ENCODE measurements at regions not wholly inside any gene's neighbourhood (a gene's known extent, or its start where the extent isn't known, plus 50 kb on each side); places are given as distances from the start of the nearest gene placed in this dataset.

GRCh38 chr5:57658018-57658417 is 175.4 kb upstream of the ACTBL2 start:
- H3K18ac ChIP-seq (ENCODE audit: extremely low read depth, low read length): no peak overlapping the region
- H2BK15ac ChIP-seq (ENCODE audit: low read length): no peak overlapping the region
- no peak overlapping the region for H3K9ac ChIP-seq (replicated peaks in 1 of 4; ENCODE audit: extremely low read depth in 1 of 4, low read depth in 3 of 4, low read length in 3 of 4)
- FAIRE-seq: no peak
- no peak overlapping the region for H2BK12ac ChIP-seq (ENCODE audit: low read depth, low read length)
- H3K56ac ChIP-seq (replicated peaks; ENCODE audit: insufficient read length, low read depth, low read length): no peak overlapping the region
- no peak overlapping the region for H3K27ac ChIP-seq (ENCODE audit: low read depth, low read length)
- H4K5ac ChIP-seq (ENCODE audit: insufficient read length, low read depth, low read length): no peak overlapping the region
- no peak overlapping the region for H2BK5ac ChIP-seq (ENCODE audit: low read depth, low read length)
- 95% methylated on average over 1 of the region's 1 CpG; no CpG with 5 or more reads in 1 of the 2 experiments for WGBS, 2 experiments (ENCODE audit: extremely low coverage in 1 of 2, insufficient coverage in 1 of 2, insufficient read length in 1 of 2, insufficient replicate concordance in 2 of 2, low coverage in 1 of 2, low lambda C conversion rate in 2 of 2, missing lambda C conversion rate in 1 of 2)
- no peaks in the 10 kb centered on the region for H3K36me3 ChIP-seq (ENCODE audit: control insufficient read depth in 2 of 4, insufficient read depth in 4 of 4, low read length in 3 of 4)
- H4K91ac ChIP-seq (replicated peaks; ENCODE audit: insufficient read length, low read length): no peak overlapping the region
- H3K14ac ChIP-seq (ENCODE audit: insufficient read length): no peak overlapping the region
- H4K20me1 ChIP-seq (replicated peaks in 1 of 2; ENCODE audit: control insufficient read depth in 1 of 2, insufficient read depth in 2 of 2, low read length in 2 of 2): no peaks in the 10 kb centered on the region
- no peaks in the 10 kb centered on the region for H3K9me3 ChIP-seq (ENCODE audit: insufficient read depth in 2 of 2, low read depth in 1 of 2, low read length in 1 of 2)
- CTCF ChIA-PET (ENCODE audit: partially characterized antibody): interaction anchor here (1.4 to 2.5 kb wide), 2 partner anchors 8 to 121 kb away, joined by 4 to 20 read pairs; no protein-coding TSS in a partner anchor
- no peaks in the 10 kb centered on the region for H3K79me1 ChIP-seq (ENCODE audit: low read depth, low read length)
- no peaks in the 10 kb centered on the region for H3K23me2 ChIP-seq (ENCODE audit: low read depth, low read length)
- H3K4me3 ChIP-seq (ENCODE audit: extremely low read depth in 1 of 4, insufficient read depth in 2 of 4, low read depth in 3 of 4, low read length in 4 of 4): no peak overlapping the region
- POLR2A ChIA-PET (ENCODE audit: partially characterized antibody): no interaction called here
- no peak overlapping the region for H2BK120ac ChIP-seq (replicated peaks; ENCODE audit: low read depth, low read length)
- H3K27me3 ChIP-seq (replicated peaks in 1 of 4; ENCODE audit: control insufficient read depth in 3 of 4, extremely low read depth in 1 of 4, insufficient read depth in 3 of 4, low read length in 3 of 4): no peaks in the 10 kb centered on the region
- H4K8ac ChIP-seq (ENCODE audit: extremely low read depth, insufficient read depth, low read length): no peak overlapping the region
- H3K4me2 ChIP-seq (ENCODE audit: insufficient read depth in 1 of 2, low read depth in 2 of 2, low read length in 2 of 2): no peak overlapping the region
- H2AK5ac ChIP-seq (ENCODE audit: low read depth, low read length): no peak overlapping the region
- H3K4ac ChIP-seq (replicated peaks; ENCODE audit: insufficient read length, low read depth, low read length): no peak overlapping the region
- H2AFZ ChIP-seq (ENCODE audit: low read length): no peak overlapping the region
- no peak for DNase-seq (ENCODE audit: low read depth in 1 of 2, low spot score in 2 of 2)
- H3K4me1 ChIP-seq (replicated peaks in 1 of 4; ENCODE audit: control insufficient read depth in 3 of 4, insufficient read depth in 4 of 4, low read length in 3 of 4): no peaks in the 10 kb centered on the region; a peak in 2 of 7 replicates
- H3K23ac ChIP-seq (ENCODE audit: insufficient read length): no peak overlapping the region
- no peaks in the 10 kb centered on the region for H3K79me2 ChIP-seq (ENCODE audit: control insufficient read depth in 1 of 2, insufficient read depth in 2 of 2, low read length in 2 of 2)
- H2BK20ac ChIP-seq (ENCODE audit: low read length): no peak overlapping the region
- TF ChIP-seq CBX8 (IDR thresholded peaks at IDR 0.05; ENCODE audit: borderline replicate concordance, low read depth, low read length) (no peak), POU5F1 (IDR thresholded peaks at IDR 0.05; ENCODE audit: low read depth, low read length) (no peak), TAF7 (optimal IDR thresholded peaks at IDR 0.05; ENCODE audit: borderline replicate concordance, low read depth, low read length) (no peak), SAP30 (IDR thresholded peaks at IDR 0.05; ENCODE audit: insufficient read depth, insufficient replicate concordance, low read length) (no peak), CBX5 (IDR thresholded peaks at IDR 0.05; ENCODE audit: low read depth, low read length) (no peak), SP4 (IDR thresholded peaks at IDR 0.05; ENCODE audit: low read length) (no peak), USF2 (IDR thresholded peaks at IDR 0.05; ENCODE audit: low read length) (no peak), RNF2 (IDR thresholded peaks at IDR 0.05; ENCODE audit: borderline replicate concordance, low read depth, low read length, missing control alignments, poor library complexity, severe bottlenecking) (no peak), CTCF (IDR thresholded peaks at IDR 0.05; ENCODE audit: control extremely low read depth in 1 of 3, insufficient read depth in 1 of 3, low read depth in 1 of 3, low read length in 3 of 3) (no peak), BCL11A (IDR thresholded peaks at IDR 0.05; ENCODE audit: low read depth in 2 of 2, low read length in 2 of 2) (no peak)

All from H1 (cell line).